ENCODE measurements at regions not wholly inside any gene's neighbourhood (a gene's known extent, or its start where the extent isn't known, plus 50 kb on each side); places are given as distances from the start of the nearest gene placed in this dataset.

DNA sequence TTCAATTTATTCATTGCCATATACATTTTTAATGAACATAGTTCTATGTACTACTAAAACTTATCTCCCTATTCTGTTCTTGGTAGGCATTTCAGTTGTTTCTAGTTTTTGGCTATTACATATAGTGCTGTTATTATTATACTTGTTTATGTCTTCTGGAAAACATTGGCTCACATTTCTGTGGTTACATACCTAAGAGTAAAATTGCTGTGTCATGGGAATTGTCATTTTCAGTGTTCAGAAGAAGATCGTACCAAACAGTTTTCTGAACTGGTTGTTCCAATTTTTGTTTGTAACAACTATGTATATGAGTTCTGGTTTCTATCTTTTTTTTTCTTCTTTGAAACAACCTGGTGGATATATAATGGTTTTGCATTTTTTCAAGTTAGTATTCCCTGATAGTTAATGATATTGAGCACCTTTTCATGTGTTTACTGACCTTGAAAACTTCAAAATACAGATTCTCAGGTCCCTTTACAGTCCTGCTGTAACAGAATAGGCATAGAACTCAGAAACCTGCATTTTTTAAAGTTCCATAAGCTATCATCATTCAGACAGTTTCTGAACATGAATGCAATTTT, 230.7 kb downstream of the JRKL start (continued):
- TF ChIP-seq TAF7 (tag; IDR thresholded peaks at IDR 0.05) (no peak), TSC22D4 (tag; IDR thresholded peaks at IDR 0.05) (no peak), ADNP (tag; IDR thresholded peaks at IDR 0.05) (no peak), MYC (IDR thresholded peaks at IDR 0.05; ENCODE audit: low read depth, low read length) (no peak), MYC (CRISPR knock-in tag; IDR thresholded peaks at IDR 0.05; ENCODE audit: borderline replicate concordance, low read depth) (no peak), CC2D1A (IDR thresholded peaks at IDR 0.05) (0 out of 2 replicates have a peak, but pooled peaks have one; percentile 23), KAT2B (IDR thresholded peaks at IDR 0.05; ENCODE audit: low read depth, low read length) (no peak), ATF3 (IDR thresholded peaks at IDR 0.05) (no peak), ATF3 (CRISPR knock-in tag; conservative IDR thresholded peaks at IDR 0.05) (no peak), SMARCB1 (IDR thresholded peaks at IDR 0.05; ENCODE audit: insufficient read length, low read depth) (no peak), POLR2G (IDR thresholded peaks at IDR 0.05; ENCODE audit: low read depth, low read length) (no peak), ZNF398 (CRISPR knock-in tag; IDR thresholded peaks at IDR 0.05) (no peak), KDM1A (IDR thresholded peaks at IDR 0.05) (no peak), MAFF (IDR thresholded peaks at IDR 0.05; ENCODE audit: low read length) (peak; percentile 97), ZNF518B (CRISPR knock-in tag; IDR thresholded peaks at IDR 0.05) (no peak), ZNF316 (IDR thresholded peaks at IDR 0.05) (peak; percentile 99), ZNF79 (CRISPR knock-in tag; IDR thresholded peaks at IDR 0.05; ENCODE audit: low read depth) (no peak), RBM22 (IDR thresholded peaks at IDR 0.05; ENCODE audit: low read depth, low read length, poor library complexity, severe bottlenecking) (no peak)
- TF ChIP-seq, protein P1, sequence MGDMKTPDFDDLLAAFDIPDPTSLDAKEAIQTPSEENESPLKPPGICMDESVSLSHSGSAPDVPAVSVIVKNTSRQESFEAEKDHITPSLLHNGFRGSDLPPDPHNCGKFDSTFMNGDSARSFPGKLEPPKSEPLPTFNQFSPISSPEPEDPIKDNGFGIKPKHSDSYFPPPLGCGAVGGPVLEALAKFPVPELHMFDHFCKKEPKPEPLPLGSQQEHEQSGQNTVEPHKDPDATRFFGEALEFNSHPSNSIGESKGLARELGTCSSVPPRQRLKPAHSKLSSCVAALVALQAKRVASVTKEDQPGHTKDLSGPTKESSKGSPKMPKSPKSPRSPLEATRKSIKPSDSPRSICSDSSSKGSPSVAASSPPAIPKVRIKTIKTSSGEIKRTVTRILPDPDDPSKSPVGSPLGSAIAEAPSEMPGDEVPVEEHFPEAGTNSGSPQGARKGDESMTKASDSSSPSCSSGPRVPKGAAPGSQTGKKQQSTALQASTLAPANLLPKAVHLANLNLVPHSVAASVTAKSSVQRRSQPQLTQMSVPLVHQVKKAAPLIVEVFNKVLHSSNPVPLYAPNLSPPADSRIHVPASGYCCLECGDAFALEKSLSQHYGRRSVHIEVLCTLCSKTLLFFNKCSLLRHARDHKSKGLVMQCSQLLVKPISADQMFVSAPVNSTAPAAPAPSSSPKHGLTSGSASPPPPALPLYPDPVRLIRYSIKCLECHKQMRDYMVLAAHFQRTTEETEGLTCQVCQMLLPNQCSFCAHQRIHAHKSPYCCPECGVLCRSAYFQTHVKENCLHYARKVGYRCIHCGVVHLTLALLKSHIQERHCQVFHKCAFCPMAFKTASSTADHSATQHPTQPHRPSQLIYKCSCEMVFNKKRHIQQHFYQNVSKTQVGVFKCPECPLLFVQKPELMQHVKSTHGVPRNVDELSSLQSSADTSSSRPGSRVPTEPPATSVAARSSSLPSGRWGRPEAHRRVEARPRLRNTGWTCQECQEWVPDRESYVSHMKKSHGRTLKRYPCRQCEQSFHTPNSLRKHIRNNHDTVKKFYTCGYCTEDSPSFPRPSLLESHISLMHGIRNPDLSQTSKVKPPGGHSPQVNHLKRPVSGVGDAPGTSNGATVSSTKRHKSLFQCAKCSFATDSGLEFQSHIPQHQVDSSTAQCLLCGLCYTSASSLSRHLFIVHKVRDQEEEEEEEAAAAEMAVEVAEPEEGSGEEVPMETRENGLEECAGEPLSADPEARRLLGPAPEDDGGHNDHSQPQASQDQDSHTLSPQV (IDR thresholded peaks at IDR 0.05), result peak; percentile 74

Measured in K562 (cell line).